ENCODE measurements at regions not wholly inside any gene's neighbourhood (a gene's known extent, or its start where the extent isn't known, plus 50 kb on each side); places are given as distances from the start of the nearest gene placed in this dataset.

GRCh38 chr3:74074700-74075099 is 450.0 kb upstream of the PDZRN3 start:
- no peak for TF ChIP-seq POLR2AphosphoS5 (IDR thresholded peaks at IDR 0.05)
- TF ChIP-seq, protein P1, sequence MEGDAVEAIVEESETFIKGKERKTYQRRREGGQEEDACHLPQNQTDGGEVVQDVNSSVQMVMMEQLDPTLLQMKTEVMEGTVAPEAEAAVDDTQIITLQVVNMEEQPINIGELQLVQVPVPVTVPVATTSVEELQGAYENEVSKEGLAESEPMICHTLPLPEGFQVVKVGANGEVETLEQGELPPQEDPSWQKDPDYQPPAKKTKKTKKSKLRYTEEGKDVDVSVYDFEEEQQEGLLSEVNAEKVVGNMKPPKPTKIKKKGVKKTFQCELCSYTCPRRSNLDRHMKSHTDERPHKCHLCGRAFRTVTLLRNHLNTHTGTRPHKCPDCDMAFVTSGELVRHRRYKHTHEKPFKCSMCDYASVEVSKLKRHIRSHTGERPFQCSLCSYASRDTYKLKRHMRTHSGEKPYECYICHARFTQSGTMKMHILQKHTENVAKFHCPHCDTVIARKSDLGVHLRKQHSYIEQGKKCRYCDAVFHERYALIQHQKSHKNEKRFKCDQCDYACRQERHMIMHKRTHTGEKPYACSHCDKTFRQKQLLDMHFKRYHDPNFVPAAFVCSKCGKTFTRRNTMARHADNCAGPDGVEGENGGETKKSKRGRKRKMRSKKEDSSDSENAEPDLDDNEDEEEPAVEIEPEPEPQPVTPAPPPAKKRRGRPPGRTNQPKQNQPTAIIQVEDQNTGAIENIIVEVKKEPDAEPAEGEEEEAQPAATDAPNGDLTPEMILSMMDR (IDR thresholded peaks at IDR 0.05 in 8 of 11, conservative IDR thresholded peaks at IDR 0.05 in 3 of 11) = no peak
- TF ChIP-seq POLR2A (IDR thresholded peaks at IDR 0.05) = no peak
